ENCODE measurements at regions not wholly inside any gene's neighbourhood (a gene's known extent, or its start where the extent isn't known, plus 50 kb on each side); places are given as distances from the start of the nearest gene placed in this dataset.

- TF ChIP-seq, protein P1, sequence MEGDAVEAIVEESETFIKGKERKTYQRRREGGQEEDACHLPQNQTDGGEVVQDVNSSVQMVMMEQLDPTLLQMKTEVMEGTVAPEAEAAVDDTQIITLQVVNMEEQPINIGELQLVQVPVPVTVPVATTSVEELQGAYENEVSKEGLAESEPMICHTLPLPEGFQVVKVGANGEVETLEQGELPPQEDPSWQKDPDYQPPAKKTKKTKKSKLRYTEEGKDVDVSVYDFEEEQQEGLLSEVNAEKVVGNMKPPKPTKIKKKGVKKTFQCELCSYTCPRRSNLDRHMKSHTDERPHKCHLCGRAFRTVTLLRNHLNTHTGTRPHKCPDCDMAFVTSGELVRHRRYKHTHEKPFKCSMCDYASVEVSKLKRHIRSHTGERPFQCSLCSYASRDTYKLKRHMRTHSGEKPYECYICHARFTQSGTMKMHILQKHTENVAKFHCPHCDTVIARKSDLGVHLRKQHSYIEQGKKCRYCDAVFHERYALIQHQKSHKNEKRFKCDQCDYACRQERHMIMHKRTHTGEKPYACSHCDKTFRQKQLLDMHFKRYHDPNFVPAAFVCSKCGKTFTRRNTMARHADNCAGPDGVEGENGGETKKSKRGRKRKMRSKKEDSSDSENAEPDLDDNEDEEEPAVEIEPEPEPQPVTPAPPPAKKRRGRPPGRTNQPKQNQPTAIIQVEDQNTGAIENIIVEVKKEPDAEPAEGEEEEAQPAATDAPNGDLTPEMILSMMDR (IDR thresholded peaks at IDR 0.05; ENCODE audit: low read length) = 0 out of 2 replicates have a peak, but pooled peaks have one; percentile 7
- no peak for TF ChIP-seq EZH2 (optimal IDR thresholded peaks at IDR 0.05; ENCODE audit: low read depth, low read length)
Observed at GRCh38 chr15:66948294-66948693, 117.1 kb upstream of the SMAD3 start.

Data from MM.1S (cell line).